Neutrophil (primary cell): ENCODE measurements at regions not wholly inside any gene's neighbourhood (a gene's known extent, or its start where the extent isn't known, plus 50 kb on each side); places are given as distances from the start of the nearest gene placed in this dataset.

Source experiments
- H3K27ac ChIP-seq: fragments of 200-600 bp; sonication (generic); 2 replicates; pipeline ENCODE4 v1.5.1; 2016; ENCODE audit warnings: mild to moderate bottlenecking, moderate library complexity
- H3K27me3 ChIP-seq: fragments of 200-600 bp; sonication (generic); 2 replicates; pipeline ENCODE4 v1.6.0; 2016; ENCODE audit warnings: mild to moderate bottlenecking
- H3K36me3 ChIP-seq: fragments of 200-600 bp; sonication (generic); 2 replicates; pipeline ENCODE4 v1.5.1; 2017
- H3K4me1 ChIP-seq, 2 experiments: fragments of 200-600 bp in 1 of 2; sonication (generic) in 1 of 2; 1 replicate in 1 of 2; 2 replicates in 1 of 2; pipeline versions ENCODE4 v1.5.1 to v1.6.1; 2013 to 2016; ENCODE audit warnings: low read depth in 1 of 2, low read length in 1 of 2, mild to moderate bottlenecking in 1 of 2, moderate library complexity in 1 of 2; ENCODE audit not compliant: control insufficient read depth in 1 of 2, insufficient read depth in 1 of 2
- H3K4me3 ChIP-seq, 2 experiments: fragments of 200-600 bp in 1 of 2; sonication (generic) in 1 of 2; 1 replicate in 1 of 2; 2 replicates in 1 of 2; pipeline ENCODE4 v1.5.1; 2013 to 2016; ENCODE audit warnings: low read depth in 1 of 2, low read length in 1 of 2, mild to moderate bottlenecking in 1 of 2, moderate library complexity in 1 of 2
- H3K9me3 ChIP-seq: fragments of 200-600 bp; sonication (generic); 2 replicates; pipeline ENCODE4 v1.5.1; 2016
- TF ChIP-seq, protein P1 (sequence below): fragments of 200-600 bp; sonication (generic); IDR thresholded peaks from 2 replicates; pipeline ENCODE4 v1.5.1; 2016; ENCODE audit warnings: antibody characterized with exemption

DNA sequence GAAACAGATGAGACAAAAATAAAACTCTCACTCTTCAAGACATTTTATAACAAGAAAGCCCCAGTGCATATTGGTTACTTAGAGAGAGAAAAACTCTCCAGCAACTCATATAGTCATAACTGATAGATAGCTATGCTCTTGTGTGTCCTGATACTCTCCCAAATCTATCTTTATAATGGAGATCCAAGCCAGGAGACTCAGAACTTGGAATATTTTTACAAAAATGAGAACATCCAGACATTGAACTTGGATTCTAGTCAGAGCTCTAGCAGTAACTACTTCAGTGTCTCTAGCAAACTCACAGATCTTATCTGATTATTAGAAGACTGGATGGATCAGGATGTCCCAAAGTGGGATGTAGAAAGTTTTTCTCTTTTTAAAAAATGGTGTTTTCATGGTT, 412.7 kb upstream of the BRINP1 start:
- TF ChIP-seq, protein P1, sequence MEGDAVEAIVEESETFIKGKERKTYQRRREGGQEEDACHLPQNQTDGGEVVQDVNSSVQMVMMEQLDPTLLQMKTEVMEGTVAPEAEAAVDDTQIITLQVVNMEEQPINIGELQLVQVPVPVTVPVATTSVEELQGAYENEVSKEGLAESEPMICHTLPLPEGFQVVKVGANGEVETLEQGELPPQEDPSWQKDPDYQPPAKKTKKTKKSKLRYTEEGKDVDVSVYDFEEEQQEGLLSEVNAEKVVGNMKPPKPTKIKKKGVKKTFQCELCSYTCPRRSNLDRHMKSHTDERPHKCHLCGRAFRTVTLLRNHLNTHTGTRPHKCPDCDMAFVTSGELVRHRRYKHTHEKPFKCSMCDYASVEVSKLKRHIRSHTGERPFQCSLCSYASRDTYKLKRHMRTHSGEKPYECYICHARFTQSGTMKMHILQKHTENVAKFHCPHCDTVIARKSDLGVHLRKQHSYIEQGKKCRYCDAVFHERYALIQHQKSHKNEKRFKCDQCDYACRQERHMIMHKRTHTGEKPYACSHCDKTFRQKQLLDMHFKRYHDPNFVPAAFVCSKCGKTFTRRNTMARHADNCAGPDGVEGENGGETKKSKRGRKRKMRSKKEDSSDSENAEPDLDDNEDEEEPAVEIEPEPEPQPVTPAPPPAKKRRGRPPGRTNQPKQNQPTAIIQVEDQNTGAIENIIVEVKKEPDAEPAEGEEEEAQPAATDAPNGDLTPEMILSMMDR, result no peak
- Histone ChIP-seq H3K27me3 (no peaks in the 10 kb centered on the region), H3K4me1 (no peaks in the 10 kb centered on the region)

GRCh38 chr9:119775410-119775809, 406.2 kb upstream of the BRINP1 start:
- no peaks in the 10 kb centered on the region for H3K9me3 ChIP-seq
- H3K4me1 ChIP-seq, result no peaks in the 10 kb centered on the region
- no peaks in the 10 kb centered on the region for H3K36me3 ChIP-seq
- H3K27ac ChIP-seq, result no peak overlapping the region
- H3K4me3 ChIP-seq, result no peak overlapping the region
- TF ChIP-seq, protein P1, result no peak
- H3K27me3 ChIP-seq, result no peaks in the 10 kb centered on the region

More for the DNA sequence above, 412.7 kb upstream of the BRINP1 start:
- Histone ChIP-seq H3K27ac (no peak overlapping the region), H3K4me3 (no peak overlapping the region), H3K36me3 (no peaks in the 10 kb centered on the region), H3K9me3 (no peaks in the 10 kb centered on the region)

DNA sequence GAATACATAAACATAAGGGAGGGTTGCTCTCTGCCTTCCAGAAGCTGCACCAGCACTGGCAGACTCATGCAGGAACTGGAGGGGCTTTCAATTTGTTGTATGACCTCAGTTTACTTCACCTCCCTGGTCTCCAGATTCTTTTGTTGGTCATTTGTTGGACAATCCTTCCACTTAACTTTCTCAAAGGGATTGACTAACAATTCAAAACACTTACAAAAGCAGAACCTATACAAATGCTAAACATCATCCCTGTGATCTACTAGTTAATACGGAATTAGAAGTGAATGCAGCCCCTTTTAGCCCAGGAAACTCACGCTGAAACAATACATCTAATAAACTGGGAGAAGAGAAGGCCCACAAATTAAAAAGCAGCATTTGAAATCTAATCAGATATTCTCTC, 404.6 kb upstream of the BRINP1 start:
- Histone ChIP-seq H3K27me3 (no peaks in the 10 kb centered on the region), H3K9me3 (no peaks in the 10 kb centered on the region), H3K36me3 (no peaks in the 10 kb centered on the region), H3K27ac (no peak overlapping the region), H3K4me3 (no peak overlapping the region), H3K4me1 (no peaks in the 10 kb centered on the region)
- TF ChIP-seq, protein P1, result no peak

GRCh38 chr9:119771341-119771740, 402.1 kb upstream of the BRINP1 start:
- H3K27ac ChIP-seq, result no peak overlapping the region
- no peaks in the 10 kb centered on the region for H3K36me3 ChIP-seq
- TF ChIP-seq, protein P1, result no peak
- no peaks in the 10 kb centered on the region for H3K27me3 ChIP-seq
- H3K4me3 ChIP-seq, result no peak overlapping the region
- H3K4me1 ChIP-seq, result no peaks in the 10 kb centered on the region
- H3K9me3 ChIP-seq, result no peaks in the 10 kb centered on the region

- Histone ChIP-seq H3K27me3 (no peaks in the 10 kb centered on the region), H3K27ac (no peak overlapping the region), H3K4me1 (no peaks in the 10 kb centered on the region), H3K4me3 (no peak overlapping the region), H3K36me3 (no peaks in the 10 kb centered on the region), H3K9me3 (no peaks in the 10 kb centered on the region)
- TF ChIP-seq, protein P1, result no peak
Observed at GRCh38 chr9:119768266-119768665, 399.0 kb upstream of the BRINP1 start.

- Histone ChIP-seq H3K4me1 (no peaks in the 10 kb centered on the region), H3K27me3 (no peaks in the 10 kb centered on the region), H3K36me3 (no peaks in the 10 kb centered on the region), H3K27ac (no peak overlapping the region), H3K9me3 (no peaks in the 10 kb centered on the region), H3K4me3 (no peak overlapping the region)
- TF ChIP-seq, protein P1, result no peak
Observed at GRCh38 chr9:119765632-119766175, 396.5 kb upstream of the BRINP1 start.
